Naive thymus-derived CD4-positive, alpha-beta T cell (primary cell): ENCODE measurements at regions not wholly inside any gene's neighbourhood (a gene's known extent, or its start where the extent isn't known, plus 50 kb on each side); places are given as distances from the start of the nearest gene placed in this dataset.

Experiments
- ATAC-seq: fragments of 150-1000 bp; cut with Tn5 transposase; 2 replicates; pipeline ENCODE4 v1.10.0; 2021; ENCODE audit warnings: mild to moderate bottlenecking, moderate library complexity
- CTCF ChIA-PET: fragments of 350-600 bp; sonication (Branson Sonifier 250); formaldehyde crosslinking; loops from one replicate; lab custom pipeline; 2021; ENCODE audit warnings: antibody characterized with exemption; lab: Charles Lee
- POLR2A ChIA-PET: fragments of 350-600 bp; sonication (Branson Sonifier 250); formaldehyde crosslinking; loops from one replicate; lab custom pipeline; 2021; ENCODE audit warnings: antibody characterized with exemption, inconsistent platforms; lab: Charles Lee
- DNase-seq, 9 donors: peaks; one replicate each; pipeline versions ENCODE4 v3.0.0 to v3.0.0-alpha.2; 2020 to 2022; ENCODE audit warnings: mixed read lengths in 1 of 9
- H3K27ac ChIP-seq: one replicate; pipeline ENCODE4 v1.7.0; 2013; ENCODE audit warnings: mild to moderate bottlenecking, low read depth, low read length, moderate library complexity
- H3K27me3 ChIP-seq, 2 donors: one replicate each; pipeline ENCODE4 v1.7.0; 2013; ENCODE audit warnings: low read length in 2 of 2, mild to moderate bottlenecking in 2 of 2, moderate library complexity in 2 of 2; ENCODE audit not compliant: control insufficient read depth in 2 of 2, insufficient read depth in 2 of 2
- H3K36me3 ChIP-seq, 3 experiments: 1 replicate in 2 of 3; 2 replicates in 1 of 3; pipeline ENCODE4 v1.7.0; 2013; ENCODE audit warnings: low read length in 3 of 3, mild to moderate bottlenecking in 3 of 3, moderate library complexity in 1 of 3; ENCODE audit not compliant: insufficient read depth in 3 of 3, control insufficient read depth in 2 of 3
- H3K4me1 ChIP-seq, 2 donors: one replicate each; pipeline ENCODE4 v1.7.0; 2013; ENCODE audit warnings: low read length in 2 of 2, mild to moderate bottlenecking in 2 of 2, moderate library complexity in 1 of 2; ENCODE audit not compliant: control insufficient read depth in 2 of 2, insufficient read depth in 2 of 2
- H3K4me3 ChIP-seq: 2 replicates; pipeline ENCODE4 v1.7.0; 2013; ENCODE audit warnings: mild to moderate bottlenecking, low read length
- H3K9me3 ChIP-seq, 3 experiments: 1 replicate in 2 of 3; 2 replicates in 1 of 3; pipeline ENCODE4 v1.7.0; 2013; ENCODE audit warnings: low read length in 3 of 3; ENCODE audit not compliant: control insufficient read depth in 2 of 3
- H3K27ac Mint-ChIP-seq, 9 donors: one replicate each; pipeline ENCODE4 v1.8.0; 2020 to 2022; ENCODE audit warnings: mixed read lengths in 9 of 9, mild to moderate bottlenecking in 8 of 9, moderate library complexity in 5 of 9, inconsistent platforms in 2 of 9
- H3K27me3 Mint-ChIP-seq, 5 donors: one replicate each; pipeline ENCODE4 v1.8.0; 2021 to 2022; ENCODE audit warnings: mixed read lengths in 5 of 5, mild to moderate bottlenecking in 1 of 5
- H3K36me3 Mint-ChIP-seq, 5 donors: one replicate each; pipeline ENCODE4 v1.8.0; 2020 to 2022; ENCODE audit warnings: mixed read lengths in 5 of 5, mild to moderate bottlenecking in 3 of 5, inconsistent platforms in 1 of 5
- H3K4me1 Mint-ChIP-seq, 7 donors: one replicate each; pipeline ENCODE4 v1.8.0; 2020 to 2022; ENCODE audit warnings: mixed read lengths in 7 of 7, mild to moderate bottlenecking in 3 of 7, inconsistent platforms in 1 of 7
- H3K4me3 Mint-ChIP-seq, 10 donors: one replicate each; pipeline ENCODE4 v1.8.0; 2020 to 2022; ENCODE audit warnings: mild to moderate bottlenecking in 10 of 10, mixed read lengths in 10 of 10, moderate library complexity in 6 of 10, inconsistent platforms in 2 of 10
- H3K9me3 Mint-ChIP-seq, 11 donors: one replicate each; pipeline ENCODE4 v1.8.0; 2020 to 2022; ENCODE audit warnings: mixed read lengths in 11 of 11, mild to moderate bottlenecking in 4 of 11, inconsistent platforms in 1 of 11, moderate library complexity in 1 of 11
- intact Hi-C, 2 donors: fragments of 100-400 bp; cut with micrococcal nuclease; formaldehyde crosslinking; loops; one replicate each; pipeline ENCODE4 v1.15.1; 2023

DNA sequence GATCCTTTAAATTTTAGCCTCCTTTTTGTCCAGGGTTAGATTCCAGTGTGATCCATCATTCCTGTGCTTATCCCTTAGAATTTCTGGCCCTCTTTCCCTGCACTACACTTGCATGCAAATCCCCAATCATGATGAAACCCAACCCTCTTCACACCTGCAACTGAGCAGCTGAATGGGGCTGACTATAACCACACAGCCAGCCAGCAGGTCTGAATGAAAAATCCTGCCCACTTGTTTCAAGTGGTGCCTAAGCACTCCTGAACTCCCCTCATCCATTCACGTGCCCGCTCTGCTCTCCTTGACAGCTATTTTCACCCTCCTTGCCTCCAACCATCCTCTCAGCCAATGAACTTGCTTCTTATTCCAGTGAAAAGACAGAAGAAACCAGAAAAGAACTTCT is 80.5 kb upstream of the AFF3 start:
- Mint-ChIP-seq H3K9me3 (peaks cover 0 to 6% (median 0%) of the 10 kb centered on the region in 11 donors), H3K36me3 (peaks cover 0 to 4% (median 0%) of the 10 kb centered on the region in 5 donors), H3K4me3 (no peak overlapping the region), H3K4me1 (no peaks in the 10 kb centered on the region), H3K27ac (no peak overlapping the region), H3K27me3 (peaks cover 8 to 20% (median 18%) of the 10 kb centered on the region in 5 donors)
- H3K36me3 ChIP-seq: no peaks in the 10 kb centered on the region
- ATAC-seq: no peak
- H3K9me3 ChIP-seq: no peaks in the 10 kb centered on the region
- intact Hi-C loops: no loop called here
- no peak overlapping the region for H3K4me3 ChIP-seq
- ChIA-PET CTCF (no interaction called here), POLR2A (no interaction called here)
- no peaks in the 10 kb centered on the region for H3K27me3 ChIP-seq
- H3K4me1 ChIP-seq: peaks cover 0 to 4% of the 10 kb centered on the region in 2 donors
- no peak for DNase-seq
- no peak overlapping the region for H3K27ac ChIP-seq

DNA sequence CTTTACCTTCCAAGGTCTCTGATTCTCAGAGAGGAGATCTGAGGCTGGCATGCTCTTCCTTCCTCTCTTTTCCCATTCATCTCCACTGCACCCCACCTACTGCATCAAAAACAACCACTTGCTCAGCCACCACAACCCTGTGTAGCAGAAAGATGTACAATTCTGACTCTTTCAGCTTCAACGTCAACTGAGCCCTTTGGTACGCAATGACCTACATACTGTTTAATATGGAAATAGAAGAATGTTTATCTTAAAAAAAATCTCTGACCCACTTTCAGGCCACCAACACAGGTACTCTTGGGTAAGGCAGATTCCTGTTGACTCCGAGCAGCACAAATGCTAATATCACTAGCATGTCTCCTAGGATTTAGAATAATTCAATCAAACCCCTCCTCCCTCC is 76.2 kb upstream of the AFF3 start:
- ATAC-seq (peak; percentile 31), DNase-seq (no peak)
- Mint-ChIP-seq H3K9me3 (peaks cover 0 to 3% (median 0%) of the 10 kb centered on the region in 11 donors), H3K27me3 (peaks cover 0 to 11% (median 7%) of the 10 kb centered on the region in 5 donors), H3K4me3 (no peak overlapping the region), H3K4me1 (no peaks in the 10 kb centered on the region), H3K27ac (no peak overlapping the region), H3K36me3 (no peaks in the 10 kb centered on the region)
- H3K4me3 ChIP-seq: no peak overlapping the region
- H3K4me1 ChIP-seq: peaks cover 0 to 4% of the 10 kb centered on the region in 2 donors
- intact Hi-C loops: no loop called here
- H3K27me3 ChIP-seq: no peaks in the 10 kb centered on the region
- H3K9me3 ChIP-seq: no peaks in the 10 kb centered on the region
- H3K27ac ChIP-seq: no peak overlapping the region
- ChIA-PET CTCF (no interaction called here), POLR2A (no interaction called here)
- no peaks in the 10 kb centered on the region for H3K36me3 ChIP-seq

DNA sequence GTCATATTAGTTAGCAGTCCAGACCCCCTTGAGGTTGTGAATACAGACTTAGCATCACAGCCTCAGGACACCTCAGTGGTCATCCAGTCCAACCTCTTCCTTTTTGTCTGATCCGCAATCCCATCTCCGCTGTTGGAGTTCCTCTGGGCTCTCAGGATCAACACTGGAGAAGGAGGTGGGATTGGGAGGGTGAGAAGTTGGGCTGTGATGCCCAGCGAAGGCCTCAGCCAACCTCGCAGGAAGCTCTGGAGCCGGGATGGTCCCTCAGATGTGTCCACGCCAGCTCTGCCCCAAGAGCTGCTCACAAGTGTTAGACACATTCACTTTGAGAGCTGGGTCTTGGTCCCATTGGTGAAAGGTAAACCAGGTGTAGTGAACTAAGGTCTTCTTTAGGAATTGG is 74.9 kb upstream of the AFF3 start:
- CTCF ChIA-PET: no interaction called here

DNA sequence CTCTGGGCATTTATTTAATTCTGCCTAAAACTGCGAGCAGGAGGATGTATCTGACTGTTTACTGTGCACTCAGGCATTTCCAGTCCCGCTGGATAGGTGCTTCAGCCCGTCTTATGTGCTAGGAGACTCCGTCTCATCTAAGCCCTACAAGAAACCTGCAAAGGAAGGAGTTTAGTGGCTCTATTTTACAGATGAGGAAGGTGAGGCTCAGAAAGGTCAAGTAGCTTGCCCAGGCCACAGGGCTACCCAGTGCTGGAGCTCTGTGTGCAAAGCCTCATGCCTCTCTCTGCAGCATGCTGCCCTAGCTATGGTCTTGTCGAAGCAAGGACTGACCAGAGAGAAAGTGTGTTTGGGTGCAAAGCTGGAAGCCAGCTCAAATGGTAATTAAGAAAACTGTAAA is 73.6 kb upstream of the AFF3 start:
- H3K4me3 ChIP-seq: no peak overlapping the region
- POLR2A ChIA-PET: no interaction called here
- no peaks in the 10 kb centered on the region for H3K4me1 Mint-ChIP-seq
- no peaks in the 10 kb centered on the region for H3K36me3 ChIP-seq
- peaks cover 0 to 4% (median 0%) of the 10 kb centered on the region in 5 donors for H3K27me3 Mint-ChIP-seq
- intact Hi-C loops: no loop called here
- CTCF ChIA-PET: no interaction called here
- no peak overlapping the region for H3K27ac ChIP-seq
- no peaks in the 10 kb centered on the region for H3K9me3 ChIP-seq
- peaks cover 0 to 4% of the 10 kb centered on the region in 2 donors for H3K4me1 ChIP-seq
- no peaks in the 10 kb centered on the region for H3K27me3 ChIP-seq
- peaks cover 0 to 1% (median 0%) of the 10 kb centered on the region in 11 donors for H3K9me3 Mint-ChIP-seq
- ATAC-seq (no peak), DNase-seq (no peak)
- no peak overlapping the region for H3K4me3 Mint-ChIP-seq
- no peak overlapping the region for H3K27ac Mint-ChIP-seq
- no peaks in the 10 kb centered on the region for H3K36me3 Mint-ChIP-seq

More for the DNA sequence above, 74.9 kb upstream of the AFF3 start:
- H3K27ac ChIP-seq: no peak overlapping the region
- H3K27ac Mint-ChIP-seq: no peak overlapping the region
- no peaks in the 10 kb centered on the region for H3K36me3 Mint-ChIP-seq
- H3K4me1 ChIP-seq: peaks cover 0 to 4% of the 10 kb centered on the region in 2 donors
- H3K9me3 ChIP-seq: no peaks in the 10 kb centered on the region
- H3K4me3 Mint-ChIP-seq: no peak overlapping the region
- POLR2A ChIA-PET: no interaction called here
- no peaks in the 10 kb centered on the region for H3K27me3 ChIP-seq
- DNase-seq: no peak
- H3K36me3 ChIP-seq: no peaks in the 10 kb centered on the region
- no peak for ATAC-seq
- no peak overlapping the region for H3K4me3 ChIP-seq
- intact Hi-C loops: no loop called here
- peaks cover 0 to 4% (median 0%) of the 10 kb centered on the region in 5 donors for H3K27me3 Mint-ChIP-seq
- peaks cover 0 to 3% (median 0%) of the 10 kb centered on the region in 11 donors for H3K9me3 Mint-ChIP-seq
- H3K4me1 Mint-ChIP-seq: no peaks in the 10 kb centered on the region

DNA sequence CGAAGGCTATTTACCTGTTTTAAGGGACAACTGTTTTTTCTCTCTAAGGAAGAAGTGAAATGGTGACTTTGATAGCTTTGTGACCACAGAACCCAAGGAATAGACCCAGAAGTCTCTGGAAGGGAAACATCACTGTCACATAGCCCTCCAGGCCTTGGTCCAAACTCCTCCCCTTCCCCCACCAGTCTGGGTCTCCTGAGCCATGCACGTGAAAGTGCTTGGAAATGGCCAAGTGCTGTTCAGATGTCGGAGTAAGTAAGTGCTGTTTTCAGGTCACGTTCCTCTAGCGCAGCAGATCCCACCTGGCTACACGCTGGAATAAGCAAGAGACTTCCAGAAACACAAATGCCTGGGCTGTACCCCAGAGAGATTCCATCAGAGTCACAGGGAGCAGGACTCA is 73.0 kb upstream of the AFF3 start:
- Histone ChIP-seq H3K36me3 (no peaks in the 10 kb centered on the region), H3K4me3 (no peak overlapping the region), H3K27me3 (no peaks in the 10 kb centered on the region), H3K4me1 (peaks cover 0 to 4% of the 10 kb centered on the region in 2 donors), H3K27ac (no peak overlapping the region), H3K9me3 (no peaks in the 10 kb centered on the region)
- DNase-seq (no peak), ATAC-seq (no peak)
- H3K36me3 Mint-ChIP-seq: no peaks in the 10 kb centered on the region
- POLR2A ChIA-PET: no interaction called here
- H3K4me1 Mint-ChIP-seq: no peaks in the 10 kb centered on the region
- H3K27me3 Mint-ChIP-seq: peaks cover 0 to 4% (median 0%) of the 10 kb centered on the region in 5 donors
- peak overlapping the region in 1 of 9 donors; percentile 43 for H3K27ac Mint-ChIP-seq
- intact Hi-C loops: no loop called here
- H3K4me3 Mint-ChIP-seq: no peak overlapping the region
- CTCF ChIA-PET: no interaction called here
- peaks cover 0 to 1% (median 0%) of the 10 kb centered on the region in 11 donors for H3K9me3 Mint-ChIP-seq

DNA sequence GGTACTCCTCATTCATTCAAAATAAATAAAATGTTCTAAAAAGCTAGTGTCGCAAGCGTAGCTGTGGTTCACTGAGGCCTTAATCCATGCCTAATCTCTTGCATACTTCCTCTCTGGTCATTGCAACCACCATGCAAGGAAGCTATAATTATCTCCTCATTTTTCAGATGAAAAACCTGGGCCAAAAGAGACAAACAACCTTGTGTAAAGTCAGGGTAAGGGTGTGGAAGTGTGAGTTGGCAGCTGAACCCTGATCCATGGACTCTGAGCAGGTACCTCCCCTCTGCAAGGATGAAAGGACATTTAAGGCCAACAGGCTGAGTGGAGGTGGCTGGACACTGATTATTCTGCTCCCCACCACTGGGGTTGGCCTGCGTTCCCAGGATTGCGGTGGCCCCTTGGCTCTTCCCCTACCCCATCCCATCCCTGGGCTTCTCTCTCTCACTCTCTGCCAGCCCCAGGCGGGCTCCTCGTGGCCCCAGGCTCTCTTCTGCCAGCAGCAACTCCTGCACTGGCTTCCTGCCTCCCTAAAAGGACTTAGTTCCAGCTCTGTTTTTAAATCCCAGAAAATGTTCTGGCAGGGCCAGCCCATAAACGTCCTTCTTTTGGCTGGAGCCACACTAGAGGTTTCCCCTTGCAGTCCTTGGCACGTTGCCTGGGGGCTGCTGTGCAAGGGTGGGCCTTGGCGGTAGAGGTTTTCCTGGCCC is 72.0 kb upstream of the AFF3 start:
- DNase-seq: no peak
- Histone ChIP-seq H3K4me1 (peaks cover 0 to under 1% of the 10 kb centered on the region in 2 donors), H3K9me3 (no peaks in the 10 kb centered on the region), H3K27ac (no peak overlapping the region), H3K27me3 (no peaks in the 10 kb centered on the region), H3K4me3 (no peak overlapping the region), H3K36me3 (no peaks in the 10 kb centered on the region)
- intact Hi-C loops: no loop called here
- peaks cover 0 to 4% (median 0%) of the 10 kb centered on the region in 5 donors for H3K27me3 Mint-ChIP-seq
- CTCF ChIA-PET: no interaction called here
- peaks cover 0 to 1% (median 0%) of the 10 kb centered on the region in 11 donors for H3K9me3 Mint-ChIP-seq
- POLR2A ChIA-PET: no interaction called here
- no peaks in the 10 kb centered on the region for H3K4me1 Mint-ChIP-seq
- no peak overlapping the region for H3K27ac Mint-ChIP-seq
- ATAC-seq: peak; percentile 49
- H3K4me3 Mint-ChIP-seq: no peak overlapping the region
- no peaks in the 10 kb centered on the region for H3K36me3 Mint-ChIP-seq

DNA sequence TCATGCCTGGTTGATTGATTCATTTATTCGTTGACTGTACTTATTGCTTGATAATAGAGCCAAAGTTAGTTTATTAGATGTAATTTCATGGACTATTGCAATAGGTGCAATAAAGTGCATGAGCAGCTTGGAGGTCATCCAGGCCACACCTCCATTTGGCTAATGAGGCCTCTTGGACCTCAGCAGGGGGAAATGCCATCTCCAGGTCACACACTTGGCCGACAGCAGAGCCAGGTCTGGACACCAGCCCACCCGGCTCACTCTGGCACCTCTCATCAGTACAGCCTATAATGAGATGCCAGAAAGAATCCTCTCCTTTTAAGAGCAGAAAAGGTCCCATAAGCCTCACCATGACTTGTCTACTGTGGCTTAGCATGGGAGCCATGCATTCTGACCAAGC is 71.2 kb upstream of the AFF3 start:
- no peak for DNase-seq
- ChIA-PET POLR2A (no interaction called here), CTCF (no interaction called here)
- Histone ChIP-seq H3K4me3 (no peak overlapping the region), H3K27me3 (no peaks in the 10 kb centered on the region), H3K4me1 (no peaks in the 10 kb centered on the region), H3K9me3 (no peaks in the 10 kb centered on the region), H3K36me3 (no peaks in the 10 kb centered on the region), H3K27ac (no peak overlapping the region)
- peaks cover 0 to 4% (median 0%) of the 10 kb centered on the region in 5 donors for H3K27me3 Mint-ChIP-seq
- ATAC-seq: no peak
- no peaks in the 10 kb centered on the region for H3K36me3 Mint-ChIP-seq
- intact Hi-C loops: no loop called here
- no peaks in the 10 kb centered on the region for H3K4me1 Mint-ChIP-seq
- no peak overlapping the region for H3K27ac Mint-ChIP-seq
- peaks cover 0 to 4% (median 0%) of the 10 kb centered on the region in 11 donors for H3K9me3 Mint-ChIP-seq
- H3K4me3 Mint-ChIP-seq: no peak overlapping the region
